ENCODE measurements at regions not wholly inside any gene's neighbourhood (a gene's known extent, or its start where the extent isn't known, plus 50 kb on each side); places are given as distances from the start of the nearest gene placed in this dataset.

DNA sequence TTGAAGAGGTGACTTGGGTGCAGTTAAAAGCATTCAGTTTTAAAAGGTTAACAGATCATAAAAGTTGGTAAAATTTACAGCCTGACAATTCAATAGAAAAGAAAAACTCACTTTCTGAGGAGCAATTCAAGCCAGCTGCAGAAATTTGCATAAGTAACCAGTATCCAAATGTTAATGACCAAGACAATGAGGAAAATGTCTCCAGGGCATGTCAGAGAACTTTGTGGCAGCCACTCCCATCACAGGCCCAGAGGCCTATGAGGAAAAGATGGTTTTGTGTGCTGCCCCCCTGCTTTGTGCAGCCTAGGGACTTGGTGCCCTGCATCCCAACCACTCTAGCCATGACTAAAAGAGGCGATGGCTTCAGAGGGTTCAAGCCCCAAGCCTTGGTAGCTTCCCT lies 1406.5 kb upstream of the ACO1 start:
- DNase-seq (ENCODE audit: low spot score) (no peak), ATAC-seq (ENCODE audit: low FRiP score) (no peak)
- TF ChIP-seq, protein P1, sequence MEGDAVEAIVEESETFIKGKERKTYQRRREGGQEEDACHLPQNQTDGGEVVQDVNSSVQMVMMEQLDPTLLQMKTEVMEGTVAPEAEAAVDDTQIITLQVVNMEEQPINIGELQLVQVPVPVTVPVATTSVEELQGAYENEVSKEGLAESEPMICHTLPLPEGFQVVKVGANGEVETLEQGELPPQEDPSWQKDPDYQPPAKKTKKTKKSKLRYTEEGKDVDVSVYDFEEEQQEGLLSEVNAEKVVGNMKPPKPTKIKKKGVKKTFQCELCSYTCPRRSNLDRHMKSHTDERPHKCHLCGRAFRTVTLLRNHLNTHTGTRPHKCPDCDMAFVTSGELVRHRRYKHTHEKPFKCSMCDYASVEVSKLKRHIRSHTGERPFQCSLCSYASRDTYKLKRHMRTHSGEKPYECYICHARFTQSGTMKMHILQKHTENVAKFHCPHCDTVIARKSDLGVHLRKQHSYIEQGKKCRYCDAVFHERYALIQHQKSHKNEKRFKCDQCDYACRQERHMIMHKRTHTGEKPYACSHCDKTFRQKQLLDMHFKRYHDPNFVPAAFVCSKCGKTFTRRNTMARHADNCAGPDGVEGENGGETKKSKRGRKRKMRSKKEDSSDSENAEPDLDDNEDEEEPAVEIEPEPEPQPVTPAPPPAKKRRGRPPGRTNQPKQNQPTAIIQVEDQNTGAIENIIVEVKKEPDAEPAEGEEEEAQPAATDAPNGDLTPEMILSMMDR (IDR thresholded peaks at IDR 0.05), result no peak

DNA sequence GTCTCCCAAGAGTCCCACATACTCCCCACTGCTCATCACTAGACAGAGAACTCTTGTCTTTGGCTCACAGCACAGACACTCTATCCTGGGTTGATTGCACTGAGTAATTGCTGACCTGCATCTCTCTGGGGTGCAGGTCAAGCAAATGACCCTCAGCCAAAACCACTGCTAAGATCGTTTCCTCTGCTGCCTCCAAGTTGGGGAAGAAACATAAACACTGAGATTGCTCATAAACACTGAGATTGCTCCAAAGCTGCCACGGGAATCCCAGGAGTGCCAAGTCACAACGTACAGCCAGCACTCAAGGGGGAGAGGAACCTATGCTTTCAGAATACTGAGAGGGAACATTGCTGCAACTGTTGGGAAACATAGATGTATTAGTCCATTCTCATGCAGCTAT lies 1402.1 kb upstream of the ACO1 start:
- ATAC-seq (ENCODE audit: low FRiP score), result no peak
- TF ChIP-seq, protein P1 (IDR thresholded peaks at IDR 0.05), result no peak

DNA sequence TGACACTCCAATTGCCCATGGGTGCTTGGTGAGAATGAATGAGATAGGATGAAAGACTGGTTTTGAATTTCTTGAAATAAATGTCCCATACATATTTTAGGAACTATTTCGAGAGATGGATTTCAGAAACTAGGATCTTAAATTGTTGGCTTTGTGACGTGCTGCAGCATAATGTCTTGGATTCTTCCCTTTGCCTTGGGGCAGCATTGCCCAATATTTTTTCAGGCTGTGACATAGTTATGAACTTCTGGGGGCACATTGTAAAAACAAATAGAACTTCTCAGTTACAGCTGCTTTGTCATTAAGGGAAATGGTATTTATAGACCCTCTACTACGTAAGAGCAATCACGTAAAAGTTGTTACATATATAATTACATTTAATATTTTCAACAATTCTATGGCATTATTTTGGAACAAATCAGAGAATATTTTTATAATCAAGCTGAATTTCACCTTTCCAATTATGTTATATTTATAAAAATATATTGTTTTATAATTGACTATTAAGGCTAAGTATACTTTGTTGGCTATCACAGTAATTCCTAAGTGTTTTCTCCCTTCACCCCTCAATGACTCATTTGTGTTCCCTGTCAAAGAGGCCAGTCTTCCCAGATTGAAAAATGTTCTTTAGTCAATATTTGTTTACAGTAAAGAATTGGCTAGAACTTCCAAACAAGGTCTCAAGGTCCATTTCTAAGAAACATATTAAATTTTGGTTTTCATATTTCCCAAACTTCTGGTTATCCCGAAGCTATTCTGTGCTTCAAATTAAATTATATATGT lies 1388.3 kb upstream of the ACO1 start:
- no peak for DNase-seq (ENCODE audit: low spot score)
- TF ChIP-seq, protein P1 (IDR thresholded peaks at IDR 0.05), result no peak
- ATAC-seq (ENCODE audit: low FRiP score), result no peak

More for the DNA sequence above, 1402.1 kb upstream of the ACO1 start:
- no peak for DNase-seq (ENCODE audit: low spot score)

DNA sequence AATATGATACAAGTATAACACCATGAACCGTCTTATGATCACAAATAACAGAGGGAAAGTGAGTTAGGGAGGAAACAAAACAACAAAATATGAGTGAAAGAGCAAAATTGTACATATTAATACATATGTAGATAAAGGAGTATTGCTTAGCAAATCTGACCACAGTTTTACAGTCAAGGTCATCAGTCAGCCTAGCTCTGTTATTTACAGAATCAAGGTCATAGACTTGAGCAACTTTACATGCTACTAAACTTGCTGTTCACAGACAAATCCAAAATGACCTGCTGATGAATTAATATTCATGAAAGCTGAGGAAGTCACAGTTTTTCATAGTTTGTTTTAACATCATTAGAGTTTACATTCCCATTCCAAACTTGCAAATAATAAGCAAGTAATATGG lies 1387.7 kb upstream of the ACO1 start:
- TF ChIP-seq, protein P1 (IDR thresholded peaks at IDR 0.05), result no peak
- ATAC-seq (ENCODE audit: low FRiP score) (no peak), DNase-seq (ENCODE audit: low spot score) (no peak)

DNA sequence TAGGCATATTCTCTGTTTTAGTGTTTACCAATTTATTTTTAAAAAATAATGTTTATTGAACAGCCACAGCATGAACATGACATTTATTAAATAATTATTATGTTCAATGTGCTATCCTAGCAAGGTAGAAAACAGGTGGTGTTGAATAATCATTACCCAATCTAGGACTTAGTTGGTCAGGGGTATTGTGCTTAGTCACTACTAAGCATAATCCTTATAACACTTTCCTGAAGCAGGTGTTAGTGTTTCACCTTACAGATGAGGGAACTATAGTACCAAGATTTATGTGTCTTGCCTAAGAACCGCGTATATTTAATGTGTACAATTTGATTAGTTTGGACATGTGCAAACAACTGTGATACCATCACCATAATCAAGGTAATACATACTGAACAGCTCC lies 1387.2 kb upstream of the ACO1 start:
- TF ChIP-seq, protein P1 (IDR thresholded peaks at IDR 0.05), result no peak
- DNase-seq (ENCODE audit: low spot score) (no peak), ATAC-seq (ENCODE audit: low FRiP score) (no peak)

DNA sequence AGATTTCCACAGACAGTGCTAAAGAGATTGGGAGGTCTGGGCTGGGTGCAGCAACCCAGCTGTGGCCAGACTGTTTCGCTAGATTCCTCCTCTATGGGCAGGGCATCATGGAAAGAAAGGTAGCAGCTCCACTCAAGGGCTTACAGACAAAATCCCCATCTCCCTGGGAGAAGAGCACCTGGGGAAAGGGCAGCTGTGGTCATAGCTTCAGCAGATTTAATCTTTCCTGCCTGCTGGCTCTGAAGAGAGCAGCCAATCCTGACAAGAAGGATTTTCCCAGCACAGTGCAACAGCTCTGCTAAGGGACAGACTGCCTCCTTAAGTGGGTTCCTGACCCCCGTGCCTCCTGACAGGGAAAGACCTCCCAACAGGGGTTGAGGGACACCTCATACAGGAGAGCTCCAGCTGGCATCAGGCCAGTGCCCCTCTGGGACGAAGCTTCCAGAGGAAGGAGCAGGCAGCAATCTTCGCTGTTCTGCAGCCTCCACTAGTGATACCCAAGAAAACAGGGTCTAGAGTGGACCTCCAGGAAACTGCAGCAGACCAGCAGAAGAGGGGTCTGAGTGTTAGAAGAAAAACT lies 1379.3 kb upstream of the ACO1 start:
- DNase-seq (ENCODE audit: low spot score), result no peak
- no peak for ATAC-seq (ENCODE audit: low FRiP score)
- TF ChIP-seq, protein P1 (IDR thresholded peaks at IDR 0.05), result no peak

DNA sequence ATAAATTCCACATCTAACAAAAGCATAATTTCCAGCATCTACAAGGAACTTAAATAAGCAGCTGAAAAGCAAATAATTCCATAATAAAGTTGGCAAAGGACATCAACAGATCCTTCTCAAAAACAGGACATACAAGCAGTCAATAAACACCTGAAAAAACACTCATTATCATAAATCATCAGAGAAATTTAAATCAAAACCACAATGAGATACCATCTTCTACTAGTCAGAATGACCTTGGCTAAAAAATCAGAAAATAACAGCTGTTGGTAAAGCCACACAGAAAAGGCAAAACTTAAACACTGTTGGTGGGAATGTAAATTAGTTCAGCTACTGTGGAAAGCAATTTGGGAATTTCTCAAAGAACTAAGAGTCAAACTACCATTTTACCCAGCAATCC lies 1371.1 kb upstream of the ACO1 start:
- no peak for ATAC-seq (ENCODE audit: low FRiP score)
- DNase-seq (ENCODE audit: low spot score), result no peak
- TF ChIP-seq, protein P1 (IDR thresholded peaks at IDR 0.05), result no peak
